ENCODE measurements at regions not wholly inside any gene's neighbourhood (a gene's known extent, or its start where the extent isn't known, plus 50 kb on each side); places are given as distances from the start of the nearest gene placed in this dataset.
"Not testable (repeated sequence)": the region's sequence is repeated elsewhere in the genome, so short reads cannot be mapped to it uniquely, and the experiment has no call there.

- Histone ChIP-seq H3K4me3 (ENCODE audit: low read depth, low read length) (no peak overlapping the region), H3K36me3 (ENCODE audit: control insufficient read depth, insufficient read depth, low read length) (no peaks in the 10 kb centered on the region), H3K27me3 (ENCODE audit: control insufficient read depth, insufficient read depth, low read length) (no peaks in the 10 kb centered on the region)
- no peak for FAIRE-seq
- peak; percentile 34 for TF ChIP-seq CTCF (IDR thresholded peaks at IDR 0.05; ENCODE audit: insufficient read depth, low read length, severe bottlenecking)
- DNase-seq (ENCODE audit: low read depth) = peak; percentile 18
Measured at GRCh38 chr10:53453196-53453595, 680.6 kb upstream of the MBL2 start.

GRCh38 chr10:53447576-53447975 lies 675.0 kb upstream of the MBL2 start:
- no peak for TF ChIP-seq CTCF (IDR thresholded peaks at IDR 0.05; ENCODE audit: insufficient read depth, low read length, severe bottlenecking)
- H3K27me3 ChIP-seq (ENCODE audit: control insufficient read depth, insufficient read depth, low read length) = no peaks in the 10 kb centered on the region
- no peaks in the 10 kb centered on the region for H3K36me3 ChIP-seq (ENCODE audit: control insufficient read depth, insufficient read depth, low read length)
- FAIRE-seq = no peak
- H3K4me3 ChIP-seq (ENCODE audit: low read depth, low read length) = no peak overlapping the region
- DNase-seq (ENCODE audit: low read depth) = no peak

GRCh38 chr10:53441843-53442242 lies 669.3 kb upstream of the MBL2 start:
- DNase-seq (ENCODE audit: low read depth) (no peak), FAIRE-seq (no peak)
- no peak for TF ChIP-seq CTCF (IDR thresholded peaks at IDR 0.05; ENCODE audit: insufficient read depth, low read length, severe bottlenecking)
- H3K36me3 ChIP-seq (ENCODE audit: control insufficient read depth, insufficient read depth, low read length) = no peaks in the 10 kb centered on the region
- H3K4me3 ChIP-seq (ENCODE audit: low read depth, low read length) = no peak overlapping the region
- no peaks in the 10 kb centered on the region for H3K27me3 ChIP-seq (ENCODE audit: control insufficient read depth, insufficient read depth, low read length)

GRCh38 chr10:53440601-53441000 lies 668.0 kb upstream of the MBL2 start:
- DNase-seq (ENCODE audit: low read depth) (no peak), FAIRE-seq (no peak)
- no peak for TF ChIP-seq CTCF (IDR thresholded peaks at IDR 0.05; ENCODE audit: insufficient read depth, low read length, severe bottlenecking)
- Histone ChIP-seq H3K36me3 (ENCODE audit: control insufficient read depth, insufficient read depth, low read length) (no peaks in the 10 kb centered on the region), H3K27me3 (ENCODE audit: control insufficient read depth, insufficient read depth, low read length) (no peaks in the 10 kb centered on the region), H3K4me3 (ENCODE audit: low read depth, low read length) (no peak overlapping the region)

GRCh38 chr10:53439075-53439474 lies 666.5 kb upstream of the MBL2 start:
- H3K36me3 ChIP-seq (ENCODE audit: control insufficient read depth, insufficient read depth, low read length); FAIRE-seq; H3K27me3 ChIP-seq (ENCODE audit: control insufficient read depth, insufficient read depth, low read length); H3K4me3 ChIP-seq (ENCODE audit: low read depth, low read length); DNase-seq (ENCODE audit: low read depth): not testable (repeated sequence)

- TF ChIP-seq CTCF (IDR thresholded peaks at IDR 0.05; ENCODE audit: insufficient read depth, low read length, severe bottlenecking) = no peak
- Histone ChIP-seq H3K36me3 (ENCODE audit: control insufficient read depth, insufficient read depth, low read length) (no peaks in the 10 kb centered on the region), H3K4me3 (ENCODE audit: low read depth, low read length) (no peak overlapping the region), H3K27me3 (ENCODE audit: control insufficient read depth, insufficient read depth, low read length) (no peaks in the 10 kb centered on the region)
- no peak for DNase-seq (ENCODE audit: low read depth)
- FAIRE-seq = no peak
Measured at GRCh38 chr10:53434413-53434812, 661.8 kb upstream of the MBL2 start.
